ENCODE measurements at regions not wholly inside any gene's neighbourhood (a gene's known extent, or its start where the extent isn't known, plus 50 kb on each side); places are given as distances from the start of the nearest gene placed in this dataset.

DNA sequence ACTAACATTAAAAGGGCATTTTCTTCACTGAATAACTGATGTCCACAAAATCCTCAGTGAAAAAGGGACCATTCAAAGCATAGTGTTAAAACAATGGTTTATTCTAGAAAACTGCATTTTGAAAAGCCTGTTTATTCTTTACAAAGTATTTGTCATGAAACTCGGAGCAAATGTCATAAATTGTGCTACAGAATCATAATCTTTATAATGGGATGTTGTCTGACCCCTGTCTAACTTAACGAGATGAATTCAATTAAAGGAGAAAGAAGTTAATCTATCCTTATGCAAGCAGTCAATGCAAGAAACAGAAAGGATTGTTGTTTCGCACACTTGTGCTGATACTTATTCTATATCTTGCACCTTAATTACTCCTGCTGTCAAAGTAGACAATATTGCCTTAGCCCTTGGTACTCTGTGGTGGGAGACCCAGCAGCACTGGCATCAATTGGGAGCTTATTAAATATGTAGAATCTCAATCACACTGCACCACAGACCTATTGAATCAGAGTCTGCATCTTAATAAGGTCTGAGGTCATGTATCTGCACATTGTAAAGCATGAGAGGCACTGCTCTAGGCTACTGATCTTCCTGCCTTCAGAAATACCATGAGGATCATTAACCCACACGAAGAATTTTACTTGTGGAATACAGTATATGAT, 708.3 kb downstream of the HDGFL1 start:
- TF ChIP-seq, protein P1, sequence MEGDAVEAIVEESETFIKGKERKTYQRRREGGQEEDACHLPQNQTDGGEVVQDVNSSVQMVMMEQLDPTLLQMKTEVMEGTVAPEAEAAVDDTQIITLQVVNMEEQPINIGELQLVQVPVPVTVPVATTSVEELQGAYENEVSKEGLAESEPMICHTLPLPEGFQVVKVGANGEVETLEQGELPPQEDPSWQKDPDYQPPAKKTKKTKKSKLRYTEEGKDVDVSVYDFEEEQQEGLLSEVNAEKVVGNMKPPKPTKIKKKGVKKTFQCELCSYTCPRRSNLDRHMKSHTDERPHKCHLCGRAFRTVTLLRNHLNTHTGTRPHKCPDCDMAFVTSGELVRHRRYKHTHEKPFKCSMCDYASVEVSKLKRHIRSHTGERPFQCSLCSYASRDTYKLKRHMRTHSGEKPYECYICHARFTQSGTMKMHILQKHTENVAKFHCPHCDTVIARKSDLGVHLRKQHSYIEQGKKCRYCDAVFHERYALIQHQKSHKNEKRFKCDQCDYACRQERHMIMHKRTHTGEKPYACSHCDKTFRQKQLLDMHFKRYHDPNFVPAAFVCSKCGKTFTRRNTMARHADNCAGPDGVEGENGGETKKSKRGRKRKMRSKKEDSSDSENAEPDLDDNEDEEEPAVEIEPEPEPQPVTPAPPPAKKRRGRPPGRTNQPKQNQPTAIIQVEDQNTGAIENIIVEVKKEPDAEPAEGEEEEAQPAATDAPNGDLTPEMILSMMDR (IDR thresholded peaks at IDR 0.05; ENCODE audit: low read depth, low read length) = no peak
- no peak for TF ChIP-seq EZH2phosphoT487 (IDR thresholded peaks at IDR 0.05; ENCODE audit: low read depth)

Measured in OCI-LY3 (cell line).